Uterus (tissue), 3 donors: ENCODE measurements at regions not wholly inside any gene's neighbourhood (a gene's known extent, or its start where the extent isn't known, plus 50 kb on each side); places are given as distances from the start of the nearest gene placed in this dataset.

Experiments used
- DNase-seq, 2 donors: peaks; one replicate each; pipeline ENCODE4 v3.0.0-alpha.2; 2019 to 2020
- H3K27ac ChIP-seq, 2 donors: fragments of 200-600 bp; sonication (generic); 1 replicate in 1 of 2; 2 replicates in 1 of 2; pipeline ENCODE4 v1.5.1; 2016 to 2018
- H3K27me3 ChIP-seq, 2 donors: fragments of 200-600 bp; sonication (generic); one replicate each; pipeline ENCODE4 v1.5.1; 2018 to 2019; ENCODE audit warnings: control low read depth in 1 of 2
- H3K36me3 ChIP-seq, 2 donors: fragments of 200-600 bp; sonication (generic); one replicate each; pipeline ENCODE4 v1.5.1; 2019; ENCODE audit warnings: control low read depth in 1 of 2
- H3K4me1 ChIP-seq, 2 donors: fragments of 200-600 bp; sonication (generic); one replicate each; pipeline ENCODE4 v1.5.1; 2018 to 2019; ENCODE audit warnings: control low read depth in 1 of 2
- H3K4me3 ChIP-seq, 2 donors: fragments of 200-600 bp; sonication (generic); 1 replicate in 1 of 2; 2 replicates in 1 of 2; pipeline ENCODE4 v1.5.1; 2018 to 2019; ENCODE audit warnings: mild to moderate bottlenecking in 1 of 2
- H3K9me3 ChIP-seq, 2 donors: fragments of 200-600 bp; sonication (generic); one replicate each; pipeline ENCODE4 v1.5.1; 2019; ENCODE audit warnings: control low read depth in 1 of 2
- POLR2A ChIP-seq, 2 donors: fragments of 450-650 bp; IDR thresholded peaks; one replicate each; pipeline ENCODE4 v1.6.1; 2016; ENCODE audit warnings: antibody characterized with exemption in 2 of 2, mild to moderate bottlenecking in 1 of 2, moderate library complexity in 1 of 2
- intact Hi-C: fragments of 100-400 bp; cut with DNase I; formaldehyde crosslinking; loops from one replicate; pipeline ENCODE4 v1.15.1; 2023; ENCODE audit warnings: low total_unique reads
- TF ChIP-seq, protein P1 (sequence below), 4 experiments: fragments of 200-600 bp in 2 of 4; fragments of 450-650 bp in 2 of 4; sonication (generic) in 2 of 4; IDR thresholded peaks; one replicate each; pipeline ENCODE4 v1.5.1; 2016 to 2019; ENCODE audit warnings: antibody characterized with exemption in 4 of 4, mild to moderate bottlenecking in 2 of 4, moderate library complexity in 1 of 4
- donor health status: DM: yes; HTN: yes; CAD: no.

GRCh38 chr1:189301235-189301634 is 1176.4 kb downstream of the BRINP3 start:
- H3K4me1 ChIP-seq, result no peaks in the 10 kb centered on the region
- intact Hi-C loops, result no loop called here
- DNase-seq, result no peak
- no peak for TF ChIP-seq POLR2A (IDR thresholded peaks at IDR 0.05)
- TF ChIP-seq, protein P1, sequence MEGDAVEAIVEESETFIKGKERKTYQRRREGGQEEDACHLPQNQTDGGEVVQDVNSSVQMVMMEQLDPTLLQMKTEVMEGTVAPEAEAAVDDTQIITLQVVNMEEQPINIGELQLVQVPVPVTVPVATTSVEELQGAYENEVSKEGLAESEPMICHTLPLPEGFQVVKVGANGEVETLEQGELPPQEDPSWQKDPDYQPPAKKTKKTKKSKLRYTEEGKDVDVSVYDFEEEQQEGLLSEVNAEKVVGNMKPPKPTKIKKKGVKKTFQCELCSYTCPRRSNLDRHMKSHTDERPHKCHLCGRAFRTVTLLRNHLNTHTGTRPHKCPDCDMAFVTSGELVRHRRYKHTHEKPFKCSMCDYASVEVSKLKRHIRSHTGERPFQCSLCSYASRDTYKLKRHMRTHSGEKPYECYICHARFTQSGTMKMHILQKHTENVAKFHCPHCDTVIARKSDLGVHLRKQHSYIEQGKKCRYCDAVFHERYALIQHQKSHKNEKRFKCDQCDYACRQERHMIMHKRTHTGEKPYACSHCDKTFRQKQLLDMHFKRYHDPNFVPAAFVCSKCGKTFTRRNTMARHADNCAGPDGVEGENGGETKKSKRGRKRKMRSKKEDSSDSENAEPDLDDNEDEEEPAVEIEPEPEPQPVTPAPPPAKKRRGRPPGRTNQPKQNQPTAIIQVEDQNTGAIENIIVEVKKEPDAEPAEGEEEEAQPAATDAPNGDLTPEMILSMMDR (IDR thresholded peaks at IDR 0.05), result no peak
- no peaks in the 10 kb centered on the region for H3K27me3 ChIP-seq
- no peak overlapping the region for H3K4me3 ChIP-seq
- no peak overlapping the region for H3K27ac ChIP-seq
- H3K36me3 ChIP-seq, result no peaks in the 10 kb centered on the region
- no peaks in the 10 kb centered on the region for H3K9me3 ChIP-seq

DNA sequence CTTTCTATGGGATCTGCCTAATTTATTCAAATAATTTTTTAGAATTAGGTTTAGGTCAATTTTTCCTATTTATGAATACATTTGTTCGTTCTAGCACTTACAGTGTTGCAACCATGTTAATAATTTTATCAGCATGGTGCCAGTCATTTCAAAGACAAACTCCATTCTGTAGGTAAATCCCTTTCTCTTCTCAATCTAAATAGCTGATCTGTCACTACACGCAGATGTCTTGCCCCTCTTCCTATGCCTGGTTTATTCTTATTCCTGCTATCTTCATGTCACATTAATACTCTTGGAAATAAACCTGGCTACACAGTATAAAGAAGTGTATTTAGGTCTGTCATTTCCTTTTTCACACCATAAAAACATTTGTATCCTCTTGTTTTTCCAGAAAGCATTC is 1172.4 kb downstream of the BRINP3 start:
- H3K4me3 ChIP-seq, result no peak overlapping the region
- intact Hi-C loops, result no loop called here

GRCh38 chr1:189311915-189312314 is 1165.7 kb downstream of the BRINP3 start:
- intact Hi-C loops, result no loop called here
- Histone ChIP-seq H3K9me3 (no peaks in the 10 kb centered on the region), H3K27me3 (no peaks in the 10 kb centered on the region), H3K27ac (no peak overlapping the region), H3K4me3 (no peak overlapping the region), H3K4me1 (no peaks in the 10 kb centered on the region), H3K36me3 (no peaks in the 10 kb centered on the region)
- DNase-seq, result no peak
- TF ChIP-seq, protein P1 (IDR thresholded peaks at IDR 0.05), result no peak
- no peak for TF ChIP-seq POLR2A (IDR thresholded peaks at IDR 0.05)

More for the DNA sequence above, 1172.4 kb downstream of the BRINP3 start:
- H3K4me1 ChIP-seq, result no peaks in the 10 kb centered on the region
- no peak for DNase-seq
- H3K27ac ChIP-seq, result no peak overlapping the region
- no peaks in the 10 kb centered on the region for H3K36me3 ChIP-seq
- no peak for TF ChIP-seq POLR2A (IDR thresholded peaks at IDR 0.05)
- TF ChIP-seq, protein P1 (IDR thresholded peaks at IDR 0.05), result no peak
- H3K27me3 ChIP-seq, result no peaks in the 10 kb centered on the region
- H3K9me3 ChIP-seq, result no peaks in the 10 kb centered on the region

- H3K27ac ChIP-seq, result no peak overlapping the region
- no peaks in the 10 kb centered on the region for H3K27me3 ChIP-seq
- no peak for DNase-seq
- H3K4me1 ChIP-seq, result no peaks in the 10 kb centered on the region
- intact Hi-C loops, result no loop called here
- TF ChIP-seq POLR2A (IDR thresholded peaks at IDR 0.05), result no peak
- TF ChIP-seq, protein P1 (IDR thresholded peaks at IDR 0.05), result no peak
- H3K4me3 ChIP-seq, result no peak overlapping the region
- H3K9me3 ChIP-seq, result no peaks in the 10 kb centered on the region
- H3K36me3 ChIP-seq, result no peaks in the 10 kb centered on the region
These were observed 1165.2 kb downstream of the BRINP3 start for GRCh38 chr1:189312499-189312898.

DNA sequence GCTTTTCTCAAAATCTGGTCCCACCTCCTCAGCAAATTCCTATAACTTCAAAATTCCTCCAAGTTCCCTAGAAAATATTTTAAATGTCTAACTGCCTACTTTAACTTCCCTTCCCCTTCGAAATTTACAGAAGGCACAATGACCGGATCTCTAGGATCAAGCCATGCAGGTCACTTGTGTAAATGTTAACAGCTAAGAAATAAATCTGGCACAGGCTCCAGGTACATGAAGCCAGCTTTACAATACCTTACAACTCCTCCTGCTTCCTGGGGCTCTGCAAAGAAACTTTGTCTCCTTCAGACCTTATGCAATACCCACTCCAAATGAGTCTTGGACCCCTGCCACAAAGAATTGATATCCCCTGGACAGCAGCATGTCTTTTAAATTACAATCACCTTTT is 1164.2 kb downstream of the BRINP3 start:
- Histone ChIP-seq H3K36me3 (no peaks in the 10 kb centered on the region), H3K4me3 (no peak overlapping the region), H3K9me3 (no peaks in the 10 kb centered on the region), H3K27ac (no peak overlapping the region), H3K4me1 (no peaks in the 10 kb centered on the region), H3K27me3 (no peaks in the 10 kb centered on the region)
- intact Hi-C loops, result no loop called here
- TF ChIP-seq POLR2A (IDR thresholded peaks at IDR 0.05), result no peak
- TF ChIP-seq, protein P1 (IDR thresholded peaks at IDR 0.05), result no peak
- no peak for DNase-seq
